SK-N-SH (cell line): ENCODE measurements at regions not wholly inside any gene's neighbourhood (a gene's known extent, or its start where the extent isn't known, plus 50 kb on each side); places are given as distances from the start of the nearest gene placed in this dataset.

Experiments used
- CTCF ChIA-PET: fragments of 300-600, 350-600 bp; formaldehyde crosslinking; extraction: SDS; loops from one replicate; lab custom pipeline; 2021; lab: Yijun Ruan, JAX
- POLR2A ChIA-PET: fragments of 350-600 bp; sonication (Branson Sonifier 250); formaldehyde crosslinking; extraction: SDS; loops from one replicate; lab custom pipeline; 2020; ENCODE audit warnings: antibody characterized with exemption, inconsistent platforms; lab: Yijun Ruan, JAX
- DNase-seq: peaks from one replicate; pipeline ENCODE4 v3.0.0; 2012
- H2AFZ ChIP-seq: fragments of 200-600 bp; sonication (generic); 2 replicates; pipeline ENCODE4 v1.8.1; 2016; ENCODE audit warnings: antibody characterized with exemption, mild to moderate bottlenecking, low read depth
- H3F3A ChIP-seq: fragments of 200-600 bp; sonication (generic); replicated peaks from 2 replicates; pipeline ENCODE3; 2016; ENCODE audit warnings: antibody characterized with exemption, mild to moderate bottlenecking; ENCODE audit not compliant: insufficient read depth
- H3K27ac ChIP-seq, 2 experiments: fragments of 200-500 bp in 1 of 2; fragments of 200-600 bp in 1 of 2; sonication (Bioruptor generic) in 1 of 2; sonication (generic), shearing (Covaris generic) in 1 of 2; 2 replicates each; pipeline versions ENCODE4 v1.5.1 to v1.6.1; 2014 to 2016; ENCODE audit warnings: low read depth in 2 of 2, inconsistent platforms in 1 of 2, low read length in 1 of 2, mild to moderate bottlenecking in 1 of 2, mixed read lengths in 1 of 2
- H3K27me3 ChIP-seq: fragments of 200-600 bp; sonication (generic), shearing (Covaris generic); 2 replicates; pipeline ENCODE4 v1.6.1; 2016; ENCODE audit warnings: mixed run types; ENCODE audit not compliant: insufficient read depth
- H3K36me3 ChIP-seq, 2 experiments: fragments of 200-500 bp in 1 of 2; fragments of 200-600 bp in 1 of 2; sonication (Bioruptor generic) in 1 of 2; sonication (generic) in 1 of 2; replicated peaks in 1 of 2; 2 replicates each; pipeline versions ENCODE3 to v1.5.1; 2014 to 2016; ENCODE audit warnings: low read length in 1 of 2, mild to moderate bottlenecking in 1 of 2; ENCODE audit not compliant: insufficient read depth in 2 of 2, control insufficient read depth in 1 of 2
- H3K4me1 ChIP-seq, 2 experiments: fragments of 200-500 bp in 1 of 2; fragments of 200-600 bp in 1 of 2; sonication (Bioruptor generic) in 1 of 2; sonication (generic), shearing (Covaris generic) in 1 of 2; 2 replicates each; pipeline versions ENCODE4 v1.5.1 to v1.6.1; 2014 to 2016; ENCODE audit warnings: low read depth in 1 of 2, low read length in 1 of 2, mixed run types in 1 of 2; ENCODE audit not compliant: insufficient read depth in 2 of 2, control insufficient read depth in 1 of 2
- H3K4me2 ChIP-seq: fragments of 200-600 bp; sonication (generic), shearing (Covaris generic); 2 replicates; pipeline ENCODE4 v1.6.1; 2017; ENCODE audit warnings: mixed run types
- H3K4me3 ChIP-seq, 2 experiments: fragments of 200-500 bp in 1 of 2; fragments of 200-600 bp in 1 of 2; sonication (Bioruptor generic) in 1 of 2; sonication (generic), shearing (Covaris generic) in 1 of 2; 2 replicates each; pipeline versions ENCODE4 v1.5.1 to v1.8.1; 2014 to 2016; ENCODE audit warnings: low read depth in 2 of 2, inconsistent platforms in 1 of 2, low read length in 1 of 2, mild to moderate bottlenecking in 1 of 2, mixed read lengths in 1 of 2, moderate library complexity in 1 of 2
- H3K79me2 ChIP-seq: fragments of 200-600 bp; sonication (generic); 2 replicates; pipeline ENCODE4 v1.8.1; 2017; ENCODE audit warnings: mild to moderate bottlenecking; ENCODE audit not compliant: insufficient read depth
- H3K9ac ChIP-seq: fragments of 200-600 bp; sonication (generic); 2 replicates; pipeline ENCODE4 v1.6.1; 2017; ENCODE audit warnings: mixed run types
- H3K9me2 ChIP-seq: fragments of 200-600 bp; sonication (generic); 2 replicates; pipeline ENCODE4 v1.6.1; 2017; ENCODE audit warnings: mixed run types
- H3K9me3 ChIP-seq: fragments of 200-600 bp; sonication (generic); 2 replicates; pipeline ENCODE4 v1.6.1; 2017; ENCODE audit warnings: mixed run types, mild to moderate bottlenecking, moderate library complexity
- H4K20me1 ChIP-seq: fragments of 200-600 bp; sonication (generic); 2 replicates; pipeline ENCODE4 v1.6.1; 2017; ENCODE audit warnings: mild to moderate bottlenecking, mixed run types; ENCODE audit not compliant: insufficient read depth
- ELF1 ChIP-seq: IDR thresholded peaks from 2 replicates; pipeline ENCODE4 v1.4.0; 2012
- EP300 ChIP-seq, 2 experiments: IDR thresholded peaks; 2 replicates each; pipeline versions ENCODE4 v1.4.0 to v1.6.1; 2012; ENCODE audit warnings: borderline replicate concordance in 1 of 2, low read depth in 1 of 2, low read length in 1 of 2
- GABPA ChIP-seq: IDR thresholded peaks from 2 replicates; pipeline ENCODE4 v1.4.0; 2012; ENCODE audit warnings: low read depth, mild to moderate bottlenecking
- IRF3 ChIP-seq: fragments of 150-350 bp; IDR thresholded peaks from 2 replicates; pipeline ENCODE4 v1.6.1; 2016; ENCODE audit warnings: mild to moderate bottlenecking, low read depth, low read length
- MEF2A ChIP-seq: IDR thresholded peaks from 2 replicates; pipeline ENCODE4 v1.4.0; 2012; ENCODE audit warnings: low read depth, borderline replicate concordance
- MXI1 ChIP-seq: IDR thresholded peaks from 2 replicates; pipeline ENCODE4 v1.6.1; 2012; ENCODE audit warnings: mild to moderate bottlenecking, low read depth, low read length, improper control_type of control experiment
- NRF1 ChIP-seq: IDR thresholded peaks from 2 replicates; pipeline ENCODE4 v1.6.1; 2012; ENCODE audit warnings: low read depth, mild to moderate bottlenecking, low read length
- POLR2AphosphoS5 ChIP-seq: IDR thresholded peaks from 2 replicates; pipeline ENCODE4 v1.6.1; 2012; ENCODE audit warnings: low read depth, low read length
- RCOR1 ChIP-seq: fragments of 150-350 bp; IDR thresholded peaks from 2 replicates; pipeline ENCODE4 v1.6.1; 2017; ENCODE audit warnings: antibody characterized with exemption, low read length
- SMC3 ChIP-seq: IDR thresholded peaks from 2 replicates; pipeline ENCODE4 v1.6.1; 2012; ENCODE audit warnings: low read depth, low read length, improper control_type of control experiment
- TCF12 ChIP-seq: IDR thresholded peaks from 2 replicates; pipeline ENCODE4 v1.4.0; 2012
- TEAD4 ChIP-seq: IDR thresholded peaks from 2 replicates; pipeline ENCODE4 v1.4.0; 2012; ENCODE audit warnings: mild to moderate bottlenecking, borderline replicate concordance; ENCODE audit not compliant: insufficient read depth
- WGBS: methylation state at CpG from one replicate; pipeline ENCODE4 v1.1.6; 2017; ENCODE audit warnings: low lambda C conversion rate; 5-methylcytosine and 5-hydroxymethylcytosine counted together
- TF ChIP-seq, protein P1 (sequence below): IDR thresholded peaks from 2 replicates; pipeline ENCODE4 v1.4.0; 2012; ENCODE audit warnings: low read depth
- TF ChIP-seq, protein P2 (sequence below): fragments of 200-600 bp; sonication (generic); IDR thresholded peaks from 2 replicates; pipeline ENCODE4 v1.6.1; 2017; ENCODE audit warnings: antibody characterized with exemption, mild to moderate bottlenecking, moderate library complexity
- TF ChIP-seq, protein P3 (sequence below): IDR thresholded peaks from 2 replicates; pipeline ENCODE4 v1.4.0; 2012; ENCODE audit warnings: low read depth, borderline replicate concordance

GRCh38 chr1:203406446-203407045 is 55.6 kb upstream of the FMOD start:
- WGBS, result 74% methylated on average over 6 of the region's 7 CpGs
- no peaks in the 10 kb centered on the region for H3K27me3 ChIP-seq
- no peaks in the 10 kb centered on the region for H3K36me3 ChIP-seq
- CTCF ChIA-PET, result no interaction called here
- no peak overlapping the region for H3K4me2 ChIP-seq
- H3K9me2 ChIP-seq, result no peaks in the 10 kb centered on the region
- H3K9ac ChIP-seq, result no peak overlapping the region
- no peaks in the 10 kb centered on the region for H4K20me1 ChIP-seq
- TF ChIP-seq ELF1 (no peak), GABPA (no peak), TEAD4 (no peak), SMC3 (no peak), RCOR1 (no peak), NRF1 (no peak), TCF12 (no peak), MXI1 (no peak), POLR2AphosphoS5 (no peak)
- TF ChIP-seq, all 33 proteins: peak for 0
- Histone ChIP-seq H2AFZ (no peak overlapping the region), H3F3A (peaks cover 7% of the 10 kb centered on the region), H3K4me1 (peaks cover 6 to 9% of the 10 kb centered on the region in 2 experiments; a peak in 2 of 4 replicates), H3K4me3 (no peak overlapping the region), H3K9me3 (no peaks in the 10 kb centered on the region), H3K79me2 (no peaks in the 10 kb centered on the region), H3K27ac (no peak overlapping the region)
- no peak for DNase-seq
- POLR2A ChIA-PET, result no interaction called here

- WGBS, result 100% methylated on average over 1 of the region's 1 CpG
- no peaks in the 10 kb centered on the region for H3K9me2 ChIP-seq
- H3K4me3 ChIP-seq, result no peak overlapping the region
- peaks cover 6 to 9% of the 10 kb centered on the region in 2 experiments; a peak in 2 of 4 replicates for H3K4me1 ChIP-seq
- no peak overlapping the region for H3K9ac ChIP-seq
- no peaks in the 10 kb centered on the region for H3K36me3 ChIP-seq
- ChIA-PET CTCF (interaction anchor here (0.5 kb wide), 1 partner anchor 15 kb away, joined by 4 read pairs; no protein-coding TSS in a partner anchor), POLR2A (no interaction called here)
- H2AFZ ChIP-seq, result no peak overlapping the region
- no peaks in the 10 kb centered on the region for H4K20me1 ChIP-seq
- H3K79me2 ChIP-seq, result no peaks in the 10 kb centered on the region
- no peaks in the 10 kb centered on the region for H3K9me3 ChIP-seq
- H3K27me3 ChIP-seq, result no peaks in the 10 kb centered on the region
- DNase-seq, result no peak
- peaks cover 2% of the 10 kb centered on the region for H3F3A ChIP-seq
- no peak overlapping the region for H3K27ac ChIP-seq
- H3K4me2 ChIP-seq, result no peak overlapping the region
- no peak for TF ChIP-seq POLR2AphosphoS5
- TF ChIP-seq, protein P1, sequence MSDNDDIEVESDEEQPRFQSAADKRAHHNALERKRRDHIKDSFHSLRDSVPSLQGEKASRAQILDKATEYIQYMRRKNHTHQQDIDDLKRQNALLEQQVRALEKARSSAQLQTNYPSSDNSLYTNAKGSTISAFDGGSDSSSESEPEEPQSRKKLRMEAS, result no peak
- TF ChIP-seq MXI1, result no peak
- TF ChIP-seq, protein P2, sequence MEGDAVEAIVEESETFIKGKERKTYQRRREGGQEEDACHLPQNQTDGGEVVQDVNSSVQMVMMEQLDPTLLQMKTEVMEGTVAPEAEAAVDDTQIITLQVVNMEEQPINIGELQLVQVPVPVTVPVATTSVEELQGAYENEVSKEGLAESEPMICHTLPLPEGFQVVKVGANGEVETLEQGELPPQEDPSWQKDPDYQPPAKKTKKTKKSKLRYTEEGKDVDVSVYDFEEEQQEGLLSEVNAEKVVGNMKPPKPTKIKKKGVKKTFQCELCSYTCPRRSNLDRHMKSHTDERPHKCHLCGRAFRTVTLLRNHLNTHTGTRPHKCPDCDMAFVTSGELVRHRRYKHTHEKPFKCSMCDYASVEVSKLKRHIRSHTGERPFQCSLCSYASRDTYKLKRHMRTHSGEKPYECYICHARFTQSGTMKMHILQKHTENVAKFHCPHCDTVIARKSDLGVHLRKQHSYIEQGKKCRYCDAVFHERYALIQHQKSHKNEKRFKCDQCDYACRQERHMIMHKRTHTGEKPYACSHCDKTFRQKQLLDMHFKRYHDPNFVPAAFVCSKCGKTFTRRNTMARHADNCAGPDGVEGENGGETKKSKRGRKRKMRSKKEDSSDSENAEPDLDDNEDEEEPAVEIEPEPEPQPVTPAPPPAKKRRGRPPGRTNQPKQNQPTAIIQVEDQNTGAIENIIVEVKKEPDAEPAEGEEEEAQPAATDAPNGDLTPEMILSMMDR, result no peak
- TF ChIP-seq IRF3, result no peak
- TF ChIP-seq EP300 (IDR thresholded peaks at IDR 0.05; ENCODE audit: borderline replicate concordance in 1 of 2, low read depth in 1 of 2, low read length in 1 of 2), result no peak
- TF ChIP-seq, protein P3, sequence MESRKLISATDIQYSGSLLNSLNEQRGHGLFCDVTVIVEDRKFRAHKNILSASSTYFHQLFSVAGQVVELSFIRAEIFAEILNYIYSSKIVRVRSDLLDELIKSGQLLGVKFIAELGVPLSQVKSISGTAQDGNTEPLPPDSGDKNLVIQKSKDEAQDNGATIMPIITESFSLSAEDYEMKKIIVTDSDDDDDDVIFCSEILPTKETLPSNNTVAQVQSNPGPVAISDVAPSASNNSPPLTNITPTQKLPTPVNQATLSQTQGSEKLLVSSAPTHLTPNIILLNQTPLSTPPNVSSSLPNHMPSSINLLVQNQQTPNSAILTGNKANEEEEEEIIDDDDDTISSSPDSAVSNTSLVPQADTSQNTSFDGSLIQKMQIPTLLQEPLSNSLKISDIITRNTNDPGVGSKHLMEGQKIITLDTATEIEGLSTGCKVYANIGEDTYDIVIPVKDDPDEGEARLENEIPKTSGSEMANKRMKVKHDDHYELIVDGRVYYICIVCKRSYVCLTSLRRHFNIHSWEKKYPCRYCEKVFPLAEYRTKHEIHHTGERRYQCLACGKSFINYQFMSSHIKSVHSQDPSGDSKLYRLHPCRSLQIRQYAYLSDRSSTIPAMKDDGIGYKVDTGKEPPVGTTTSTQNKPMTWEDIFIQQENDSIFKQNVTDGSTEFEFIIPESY, result no peak
- TF ChIP-seq MEF2A, result no peak
- TF ChIP-seq RCOR1, result no peak
- no peak for TF ChIP-seq TEAD4
- TF ChIP-seq ELF1, result no peak
- TF ChIP-seq, all 33 proteins: peak for 0
Measured at GRCh38 chr1:203407296-203407695, 56.4 kb upstream of the FMOD start.
